Ureter (tissue), 1 donor: ENCODE measurements at regions not wholly inside any gene's neighbourhood (a gene's known extent, or its start where the extent isn't known, plus 50 kb on each side); places are given as distances from the start of the nearest gene placed in this dataset.
"Not testable (repeated sequence)": the region's sequence is repeated elsewhere in the genome, so short reads cannot be mapped to it uniquely, and the experiment has no call there.

Experiments
- DNase-seq: peaks from one replicate; pipeline ENCODE4 v3.0.0-alpha.2; 2020; ENCODE audit warnings: low spot score
- donor health status: DM: yes; HTN: yes; CAD: no.

DNA sequence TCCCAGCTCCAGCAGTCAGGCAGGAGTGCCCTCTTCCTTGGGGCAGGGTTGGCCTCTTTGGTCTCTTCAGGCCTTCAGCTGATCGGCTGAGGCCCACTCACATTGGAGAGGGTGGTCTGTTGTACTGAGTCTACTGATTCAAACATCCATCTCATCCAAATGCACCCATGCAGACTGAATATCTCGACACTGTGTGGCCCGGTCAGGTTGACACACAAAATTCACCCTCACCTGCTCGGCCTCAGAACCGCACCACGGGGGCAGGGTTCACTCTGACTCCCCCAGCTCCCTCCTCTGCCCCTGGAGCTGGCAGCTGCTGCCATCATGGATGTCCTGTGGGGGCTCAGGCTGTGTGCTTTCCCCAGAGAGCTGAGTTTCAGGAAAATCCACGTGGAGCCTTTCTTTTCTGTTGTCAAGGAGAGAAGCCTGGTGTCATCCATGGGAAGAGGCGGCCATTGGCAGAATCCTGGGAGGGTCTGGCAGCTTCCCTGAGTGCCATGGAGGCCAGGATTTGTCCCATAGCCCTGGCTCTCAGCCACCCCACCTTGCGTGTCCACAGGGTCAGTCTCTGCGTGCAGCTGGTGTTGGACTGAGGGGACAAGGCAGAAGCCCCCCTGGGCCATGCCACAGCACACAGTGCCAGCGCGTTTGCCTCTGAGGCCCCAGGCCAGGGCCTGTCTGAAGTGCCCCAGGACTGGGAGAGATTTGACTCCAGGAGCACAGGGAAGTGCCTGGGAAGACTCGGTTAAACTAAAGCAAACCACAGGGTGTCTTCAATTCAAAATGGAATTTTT lies 114.1 kb downstream of the ERMARD start:
- DNase-seq: peak; percentile 32

DNA sequence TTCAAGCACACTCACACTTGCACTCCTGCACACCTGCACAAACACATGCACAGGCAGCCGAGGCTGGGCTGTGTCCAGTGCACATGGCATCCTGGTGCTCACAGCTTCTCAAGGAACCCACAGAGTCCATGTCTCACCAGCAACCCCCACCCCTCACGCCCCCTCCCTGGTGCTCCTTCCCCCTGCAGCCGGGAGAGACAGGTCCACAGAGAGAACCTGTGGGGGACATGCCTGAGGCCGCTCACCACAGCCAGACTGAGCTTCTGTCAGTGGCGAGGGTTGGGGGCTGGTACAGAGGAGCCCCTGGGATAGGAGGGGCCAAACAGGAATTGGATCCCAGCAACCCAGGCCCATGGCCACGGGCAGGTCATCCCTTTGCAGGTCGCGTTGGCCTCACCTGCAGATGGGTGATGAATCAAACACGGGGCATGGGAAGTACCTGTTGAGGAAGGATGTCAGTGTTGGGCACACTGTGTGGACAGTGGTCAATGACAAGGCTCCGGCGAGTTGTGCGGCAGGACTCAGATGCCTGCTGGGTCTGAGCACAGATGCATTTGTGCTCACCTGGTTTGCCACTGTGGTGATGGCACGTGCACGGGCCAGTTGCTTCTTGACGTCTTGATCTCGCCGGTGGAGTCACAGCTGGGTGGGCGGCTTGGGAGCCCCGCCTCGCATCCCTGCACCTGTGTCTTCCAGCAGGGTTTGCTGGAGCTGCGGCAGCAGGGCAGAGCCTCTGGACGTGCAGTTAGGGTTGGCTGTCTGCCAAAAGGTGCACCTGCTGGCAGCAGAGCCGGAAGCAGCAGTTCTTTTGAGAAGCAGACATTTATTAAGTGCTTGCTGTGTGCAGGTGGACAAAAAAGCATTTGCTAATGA lies 113.0 kb downstream of the ERMARD start:
- DNase-seq: peak; percentile 52

DNA sequence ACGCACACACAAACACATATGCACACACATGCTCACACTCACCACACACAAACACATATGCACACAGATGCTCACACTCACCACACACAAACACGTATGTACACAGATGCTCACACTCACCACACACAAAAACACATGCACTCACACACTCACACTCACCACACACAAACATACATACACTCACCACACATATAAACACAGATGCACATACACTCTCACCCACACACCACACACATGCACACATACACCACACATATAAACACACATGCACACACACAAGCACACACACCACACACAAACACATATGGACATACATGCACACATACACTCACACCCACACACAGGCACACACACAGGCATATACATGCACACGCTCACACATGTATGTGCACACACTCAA lies 112.3 kb downstream of the ERMARD start:
- DNase-seq: no peak

- peak; percentile 42 for DNase-seq
Observed at GRCh38 chr6:169862892-169863525, 111.6 kb downstream of the ERMARD start.

GRCh38 chr6:169862043-169862891 lies 110.8 kb downstream of the ERMARD start:
- peak; percentile 40 for DNase-seq

DNA sequence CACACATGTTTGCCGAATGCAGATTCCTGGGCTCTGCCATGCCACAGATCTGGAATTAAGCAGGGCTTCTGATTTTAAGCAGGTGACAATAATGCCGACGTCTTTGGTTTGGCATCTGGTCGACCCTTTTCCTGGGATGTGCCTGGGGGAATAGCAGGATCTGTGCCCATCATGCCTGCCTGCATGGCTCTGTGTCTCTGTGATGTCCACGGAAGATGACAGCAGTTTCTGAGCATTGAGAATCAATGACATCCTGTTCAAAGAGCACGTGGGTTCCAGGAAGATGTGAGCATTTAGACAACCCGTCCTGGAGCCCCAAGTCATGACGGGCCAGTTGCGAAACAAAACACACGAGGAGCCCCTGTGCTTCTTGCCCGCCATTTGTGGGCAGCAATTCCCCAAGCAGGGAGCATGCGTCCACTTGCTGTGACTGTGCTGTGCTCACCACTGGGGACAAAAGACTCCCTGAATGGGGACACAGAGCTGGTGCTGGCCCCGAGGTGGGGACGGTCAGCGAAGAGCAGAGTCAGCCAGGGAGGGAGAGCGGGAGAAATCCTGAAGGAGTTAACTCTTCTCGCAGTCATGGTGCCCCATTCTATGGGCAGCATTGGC lies 110.1 kb downstream of the ERMARD start:
- DNase-seq: peak; percentile 30

DNA sequence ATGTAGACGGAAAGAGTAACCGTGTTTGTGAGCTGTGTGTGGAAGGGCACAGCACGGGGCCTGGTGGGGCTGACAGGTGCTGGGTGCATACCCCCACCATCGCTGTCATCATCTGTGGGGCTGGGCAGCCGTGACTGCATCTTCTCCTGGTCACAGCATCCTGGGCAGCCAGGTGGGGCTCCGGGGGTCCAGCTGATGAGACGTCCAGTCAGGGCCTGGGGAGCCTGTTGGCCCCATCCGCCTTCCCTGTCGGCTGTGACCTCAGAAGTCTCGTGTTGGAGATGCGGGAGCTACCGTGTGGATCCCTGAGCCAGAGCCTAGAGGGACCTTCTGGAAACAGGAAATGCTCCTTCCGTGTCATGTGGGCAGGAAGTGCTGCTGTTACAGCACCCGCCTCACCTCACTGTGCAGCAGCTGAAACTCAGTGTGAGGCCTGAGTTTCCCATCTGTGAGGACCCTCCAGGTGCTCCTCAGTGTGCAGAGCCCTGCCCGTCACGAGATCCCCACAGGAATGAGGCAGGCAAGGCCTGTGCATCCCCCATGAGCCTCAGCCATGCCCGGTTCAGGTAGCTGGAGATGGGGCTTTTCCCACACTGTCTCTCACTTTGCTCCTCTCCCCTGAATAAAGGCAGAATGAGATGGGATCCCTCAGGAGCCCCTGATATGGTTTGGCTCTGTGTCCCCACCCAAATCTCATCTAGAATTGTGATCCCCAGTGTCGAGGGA lies 108.7 kb downstream of the ERMARD start:
- DNase-seq: peak; percentile 35

DNA sequence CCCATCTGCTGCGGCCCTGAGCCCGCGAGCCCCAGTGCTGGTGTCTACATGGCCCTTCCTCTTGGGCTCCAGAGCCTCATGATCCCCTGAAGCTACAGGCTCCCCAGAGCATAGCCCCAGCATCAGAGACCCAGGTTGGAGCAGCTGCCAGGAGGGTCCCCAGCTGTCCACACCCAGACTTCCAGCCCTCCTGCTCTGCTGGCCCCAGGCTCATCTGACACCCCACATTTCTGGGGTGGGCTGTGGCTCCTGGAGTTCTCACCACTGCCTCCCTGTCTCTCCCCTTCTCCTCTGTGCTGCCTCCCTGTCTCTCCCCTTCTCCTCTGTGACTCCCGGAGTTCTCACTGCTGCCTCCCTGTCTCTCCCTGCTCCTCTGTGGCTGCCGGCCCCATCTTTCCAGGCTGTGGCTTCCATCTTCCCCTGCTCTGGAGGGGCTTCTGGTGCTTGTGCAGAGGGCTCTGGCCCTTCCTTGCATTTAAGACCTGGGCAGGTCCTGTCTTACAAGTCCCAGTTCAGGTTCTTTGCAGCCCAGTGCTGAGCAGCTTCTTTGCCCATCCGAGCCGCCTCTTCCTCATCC lies 108.1 kb downstream of the ERMARD start:
- peak; percentile 26 for DNase-seq

GRCh38 chr6:169858935-169859351 lies 107.5 kb downstream of the ERMARD start:
- peak; percentile 44 for DNase-seq

DNA sequence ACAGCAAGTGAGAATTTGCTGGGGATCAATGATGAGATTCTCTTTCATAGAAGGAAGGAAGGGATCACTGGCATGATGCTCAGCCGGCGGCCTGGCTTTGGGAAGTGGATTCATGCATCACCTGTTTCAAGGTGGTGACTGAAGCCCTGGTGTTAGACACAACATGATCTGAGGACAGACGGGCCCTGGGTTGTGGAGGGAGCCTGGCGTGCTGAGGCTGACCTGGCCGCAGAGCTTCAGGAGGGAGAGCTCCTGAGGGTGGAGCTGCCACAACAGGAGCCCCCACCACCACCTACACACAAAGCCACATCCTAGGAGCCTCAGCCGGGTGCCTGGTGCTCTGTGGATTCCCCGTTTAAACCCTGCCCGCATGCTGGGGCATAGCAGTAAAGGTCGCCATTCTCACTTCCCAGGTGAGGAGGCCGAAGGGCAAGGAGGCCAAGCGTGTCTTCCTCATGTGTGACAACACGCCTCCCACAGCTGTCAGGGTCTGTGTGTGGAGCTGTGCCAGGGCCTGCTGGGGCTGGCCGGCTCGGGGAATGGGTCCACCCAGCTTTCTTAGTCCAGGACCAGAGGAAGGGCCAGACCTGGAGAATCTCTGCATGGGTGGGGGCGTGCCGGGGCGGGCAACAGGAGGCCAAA lies 107.0 kb downstream of the ERMARD start:
- peak; percentile 36 for DNase-seq

DNA sequence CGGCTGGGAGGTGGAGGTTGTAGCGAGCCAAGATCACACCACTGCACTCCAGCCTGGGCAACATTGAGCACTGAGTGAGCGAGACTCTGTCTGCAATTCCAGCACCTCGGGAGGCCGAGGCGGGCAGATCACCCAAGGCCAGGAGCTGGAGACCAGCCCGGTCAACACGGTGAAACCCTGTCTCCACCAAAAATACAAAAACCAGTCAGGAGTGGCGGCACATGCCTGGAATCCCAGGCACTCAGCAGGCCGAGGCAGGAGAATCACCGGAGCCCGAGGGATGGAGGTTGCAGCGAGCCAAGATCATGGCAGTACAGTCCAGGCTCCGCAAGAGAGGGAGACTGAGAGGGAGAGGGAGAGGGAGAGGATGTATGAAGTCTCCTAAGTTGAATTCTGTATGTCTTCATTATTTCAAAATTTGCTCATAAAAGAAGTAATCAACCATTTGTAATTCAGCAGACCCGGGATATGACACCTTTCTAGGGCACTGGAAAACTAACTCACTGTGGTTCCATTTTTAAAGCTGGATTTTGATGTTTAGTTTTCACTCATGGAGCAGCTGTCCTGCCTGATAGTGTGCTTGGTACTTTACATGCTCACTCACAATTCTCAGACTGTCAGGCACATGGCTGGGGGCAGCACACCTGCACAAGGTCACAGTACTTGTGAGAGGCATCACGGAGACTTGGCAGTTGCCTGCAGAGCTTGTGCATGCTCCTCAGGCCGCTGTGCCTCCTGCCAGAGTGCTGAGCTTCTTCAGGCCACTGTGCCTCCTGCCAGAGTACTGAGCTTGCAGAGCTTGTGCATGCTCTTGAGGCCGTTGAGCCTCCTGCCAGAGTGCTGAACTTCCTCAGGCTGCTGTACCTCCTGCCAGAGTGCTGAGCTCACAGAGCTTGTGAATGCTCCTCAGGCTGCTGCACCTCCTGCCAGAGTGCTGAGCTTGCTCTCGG lies 106.2 kb downstream of the ERMARD start:
- no peak for DNase-seq

DNA sequence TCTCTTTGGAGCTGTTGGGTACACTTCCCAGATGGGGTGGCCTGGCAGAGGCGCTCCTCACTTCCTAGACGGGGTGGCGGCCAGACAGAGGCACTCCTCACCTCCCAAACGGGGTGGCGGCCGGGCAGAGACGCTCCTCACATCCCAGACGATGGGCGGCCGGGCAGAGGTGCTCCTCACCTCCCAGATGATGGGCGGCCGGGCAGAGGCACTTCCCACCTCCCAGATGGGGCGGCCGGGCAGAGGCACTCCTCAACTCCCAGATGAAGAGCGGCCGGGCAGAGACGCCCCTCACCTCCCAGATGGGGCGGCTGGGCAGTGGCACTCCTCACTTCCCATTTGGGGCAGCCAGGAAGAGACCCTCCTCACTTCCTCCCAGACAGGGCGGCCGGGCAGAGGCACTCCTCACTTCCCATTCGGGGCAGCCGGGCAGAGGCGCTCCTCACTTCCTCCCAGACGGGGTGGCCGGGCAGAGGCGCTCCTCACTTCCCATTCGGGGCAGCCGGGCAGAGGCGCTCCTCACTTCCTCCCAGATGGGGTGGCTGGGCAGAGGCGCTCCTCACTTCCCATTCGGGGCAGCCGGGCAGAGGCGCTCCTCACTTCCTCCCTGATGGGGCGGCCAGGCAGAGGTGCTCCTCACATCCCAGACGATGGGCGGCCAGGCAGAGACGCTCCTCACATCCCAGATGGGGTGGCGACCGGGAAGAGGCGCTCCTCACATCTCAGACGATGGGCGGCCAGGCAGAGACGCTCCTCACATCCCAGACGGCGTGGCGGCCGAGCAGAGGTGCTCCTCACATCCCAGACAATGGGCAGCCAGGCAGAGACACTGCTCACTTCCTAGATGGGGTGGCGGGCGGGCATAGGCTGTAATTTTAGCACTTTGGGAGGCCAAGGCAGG lies 105.3 kb downstream of the ERMARD start:
- not testable (repeated sequence) for DNase-seq

- DNase-seq: no peak
Observed at GRCh38 chr6:169854813-169855212, 103.4 kb downstream of the ERMARD start.

- no peak for DNase-seq
Observed at GRCh38 chr6:169854083-169854725, 102.8 kb downstream of the ERMARD start.

GRCh38 chr6:169853196-169854082 lies 102.0 kb downstream of the ERMARD start:
- no peak for DNase-seq
